IMR-90 (cell line): ENCODE measurements at regions not wholly inside any gene's neighbourhood (a gene's known extent, or its start where the extent isn't known, plus 50 kb on each side); places are given as distances from the start of the nearest gene placed in this dataset.

Experiments used
- ATAC-seq: fragments of 200-7000 bp; cut with Tn5 transposase; 2 replicates; pipeline ENCODE4 v1.9.1; 2020; ENCODE audit warnings: low read depth, mild to moderate bottlenecking, moderate library complexity
- BruUV-seq: library from RNA; stranded (reverse); fragments of 400-500 nt; replicated peaks from 2 replicates; lab custom pipeline; 2021; lab: Mats Ljungman, UMichigan
- CTCF ChIA-PET: fragments of 300-600 bp; formaldehyde crosslinking; extraction: SDS; loops from one replicate; lab custom pipeline; 2021; ENCODE audit warnings: antibody characterized with exemption; lab: Yijun Ruan, JAX
- POLR2A ChIA-PET: fragments of 300-600 bp; sonication (Branson Sonifier 250); formaldehyde crosslinking; loops from one replicate; lab custom pipeline; 2022; ENCODE audit warnings: antibody characterized with exemption; ENCODE audit not compliant: unreplicated experiment; lab: Charles Lee
- DNase-seq: peaks from one replicate; pipeline ENCODE4 v3.0.0; 2013
- H2AFZ ChIP-seq: replicated peaks from 2 replicates; pipeline ENCODE3; 2013; ENCODE audit warnings: low read length, mild to moderate bottlenecking; ENCODE audit not compliant: poor library complexity
- H2AK5ac ChIP-seq: 2 replicates; pipeline ENCODE4 v1.6.1; 2013; ENCODE audit warnings: low read depth, low read length, inconsistent platforms
- H2AK9ac ChIP-seq: replicated peaks from 2 replicates; pipeline ENCODE3; 2013; ENCODE audit warnings: mild to moderate bottlenecking, low read depth, low read length, moderate library complexity; ENCODE audit not compliant: poor library complexity
- H2BK120ac ChIP-seq: 2 replicates; pipeline ENCODE4 v1.6.1; 2013; ENCODE audit warnings: low read depth, low read length, inconsistent platforms
- H2BK15ac ChIP-seq: 3 replicates; pipeline ENCODE4 v1.6.1; 2013; ENCODE audit warnings: low read depth, low read length, inconsistent platforms
- H2BK20ac ChIP-seq: 2 replicates; pipeline ENCODE4 v1.6.1; 2013; ENCODE audit warnings: low read depth, mild to moderate bottlenecking, inconsistent platforms, low read length, moderate library complexity
- H2BK5ac ChIP-seq: 2 replicates; pipeline ENCODE4 v1.6.1; 2013; ENCODE audit warnings: mild to moderate bottlenecking, low read depth, low read length, inconsistent platforms; ENCODE audit not compliant: poor library complexity, severe bottlenecking
- H3K14ac ChIP-seq: replicated peaks from 2 replicates; pipeline ENCODE4 v1.6.1; 2013; ENCODE audit warnings: low read depth, low read length, inconsistent platforms
- H3K18ac ChIP-seq: 2 replicates; pipeline ENCODE4 v1.6.1; 2013; ENCODE audit warnings: low read depth, low read length, control low read depth
- H3K23ac ChIP-seq: 2 replicates; pipeline ENCODE4 v1.6.1; 2013; ENCODE audit warnings: low read depth, low read length, inconsistent platforms
- H3K27ac ChIP-seq: 2 replicates; pipeline ENCODE4 v1.5.1; 2013; ENCODE audit warnings: mild to moderate bottlenecking, control low read depth, low read length; ENCODE audit not compliant: insufficient read depth
- H3K27me3 ChIP-seq: 2 replicates; pipeline ENCODE4 v1.6.1; 2013; ENCODE audit warnings: low read length; ENCODE audit not compliant: control insufficient read depth, insufficient read depth
- H3K36me3 ChIP-seq: 2 replicates; pipeline ENCODE4 v1.6.1; 2013; ENCODE audit warnings: low read length, mixed read lengths; ENCODE audit not compliant: control insufficient read depth, insufficient read depth
- H3K4ac ChIP-seq: 2 replicates; pipeline ENCODE4 v1.6.1; 2013; ENCODE audit warnings: low read depth, low read length, inconsistent platforms
- H3K4me1 ChIP-seq: 2 replicates; pipeline ENCODE4 v1.6.1; 2013; ENCODE audit warnings: low read length, mixed read lengths; ENCODE audit not compliant: control insufficient read depth, insufficient read depth
- H3K4me2 ChIP-seq: 2 replicates; pipeline ENCODE4 v1.6.1; 2013; ENCODE audit warnings: low read depth, mild to moderate bottlenecking, control low read depth, low read length, moderate library complexity
- H3K4me3 ChIP-seq: 2 replicates; pipeline ENCODE4 v1.5.1; 2013; ENCODE audit warnings: low read depth, mild to moderate bottlenecking, control low read depth, low read length, moderate library complexity; ENCODE audit not compliant: insufficient read depth
- H3K56ac ChIP-seq: 2 replicates; pipeline ENCODE4 v1.6.1; 2013; ENCODE audit warnings: low read length, inconsistent platforms; ENCODE audit not compliant: insufficient read depth; ENCODE audit errors: extremely low read depth
- H3K79me1 ChIP-seq, 2 experiments: 2 replicates each; pipeline ENCODE4 v1.6.1; 2013; ENCODE audit warnings: low read length in 2 of 2, inconsistent platforms in 1 of 2, low read depth in 1 of 2
- H3K9ac ChIP-seq: 2 replicates; pipeline ENCODE4 v1.6.1; 2013; ENCODE audit warnings: low read depth, low read length, control low read depth
- H3K9me1 ChIP-seq: 2 replicates; pipeline ENCODE4 v1.6.1; 2013; ENCODE audit warnings: low read length, inconsistent platforms; ENCODE audit not compliant: insufficient read depth
- H3K9me3 ChIP-seq: 2 replicates; pipeline ENCODE4 v1.6.1; 2013; ENCODE audit warnings: low read length; ENCODE audit not compliant: control insufficient read depth, insufficient read depth
- H4K20me1 ChIP-seq: 2 replicates; pipeline ENCODE4 v1.6.1; 2013; ENCODE audit warnings: low read length, inconsistent platforms; ENCODE audit not compliant: insufficient read depth
- H4K5ac ChIP-seq: 2 replicates; pipeline ENCODE4 v1.6.1; 2013; ENCODE audit warnings: mild to moderate bottlenecking, low read depth, low read length, control low read depth
- H4K8ac ChIP-seq, 2 experiments: 2 replicates each; pipeline ENCODE4 v1.6.1; 2013; ENCODE audit warnings: low read depth in 2 of 2, low read length in 2 of 2, control low read depth in 1 of 2, inconsistent platforms in 1 of 2
- H4K91ac ChIP-seq: 2 replicates; pipeline ENCODE4 v1.6.1; 2013; ENCODE audit warnings: low read depth, low read length, inconsistent platforms; ENCODE audit not compliant: insufficient read depth
- BHLHE40 ChIP-seq: fragments of 150-350 bp; IDR thresholded peaks from 2 replicates; pipeline ENCODE4 v1.6.1; 2016; ENCODE audit warnings: mild to moderate bottlenecking, low read depth, low read length
- CEBPB ChIP-seq: IDR thresholded peaks from 2 replicates; pipeline ENCODE4 v1.6.1; 2012; ENCODE audit warnings: low read depth, low read length, improper control_type of control experiment
- CTCF ChIP-seq: conservative IDR thresholded peaks from 2 replicates; pipeline ENCODE4 v1.5.1; 2012; ENCODE audit warnings: mild to moderate bottlenecking, low read depth, low read length, improper control_type of control experiment
- MAFK ChIP-seq: IDR thresholded peaks from 2 replicates; pipeline ENCODE4 v1.6.1; 2012; ENCODE audit warnings: low read depth, low read length, improper control_type of control experiment
- MAZ ChIP-seq: IDR thresholded peaks from 2 replicates; pipeline ENCODE4 v1.6.1; 2012; ENCODE audit warnings: low read depth, mild to moderate bottlenecking, low read length, improper control_type of control experiment, moderate library complexity, borderline replicate concordance
- NFE2L2 ChIP-seq: fragments of 150-350 bp; IDR thresholded peaks from 2 replicates; pipeline ENCODE4 v1.6.1; 2016; ENCODE audit warnings: low read depth, mild to moderate bottlenecking, low read length
- RCOR1 ChIP-seq: IDR thresholded peaks from 2 replicates; pipeline ENCODE4 v1.6.1; 2012; ENCODE audit warnings: mild to moderate bottlenecking, low read length, improper control_type of control experiment; ENCODE audit not compliant: insufficient replicate concordance
- SMC3 ChIP-seq: fragments of 150-350 bp; IDR thresholded peaks from 2 replicates; pipeline ENCODE4 v1.6.1; 2016; ENCODE audit warnings: low read depth, mild to moderate bottlenecking, antibody characterized with exemption, low read length, moderate library complexity
- USF2 ChIP-seq: fragments of 150-350 bp; IDR thresholded peaks from 2 replicates; pipeline ENCODE4 v1.6.1; 2017; ENCODE audit warnings: mild to moderate bottlenecking, antibody characterized with exemption, low read length, low read depth
- WGBS, 2 experiments: methylation state at CpG; one replicate each; pipeline versions ENCODE4 v1.1.5 to v1.1.7; 2013; ENCODE audit warnings: missing lambda C conversion rate in 2 of 2; ENCODE audit not compliant: insufficient read length in 1 of 2; ENCODE audit errors: extremely low coverage in 2 of 2; 5-methylcytosine and 5-hydroxymethylcytosine counted together
- dilution Hi-C: fragments of 300-500 bp; cut with HindIII; formaldehyde crosslinking; loops from one replicate; pipeline ENCODE4 v1.14.3; 2018; ENCODE audit warnings: low sequenced_read_pairs; ENCODE audit not compliant: unreplicated experiment
- in situ Hi-C: fragments of 300-500 bp; cut with MboI; formaldehyde crosslinking; loops from 3 replicates; pipeline ENCODE4 v1.14.3; 2019; ENCODE audit warnings: low sequenced_read_pairs, inconsistent platforms, mixed read lengths
- intact Hi-C: fragments of 100-400 bp; cut with micrococcal nuclease; formaldehyde crosslinking; loops from 2 replicates; pipeline ENCODE4 v1.10.0; 2022

DNA sequence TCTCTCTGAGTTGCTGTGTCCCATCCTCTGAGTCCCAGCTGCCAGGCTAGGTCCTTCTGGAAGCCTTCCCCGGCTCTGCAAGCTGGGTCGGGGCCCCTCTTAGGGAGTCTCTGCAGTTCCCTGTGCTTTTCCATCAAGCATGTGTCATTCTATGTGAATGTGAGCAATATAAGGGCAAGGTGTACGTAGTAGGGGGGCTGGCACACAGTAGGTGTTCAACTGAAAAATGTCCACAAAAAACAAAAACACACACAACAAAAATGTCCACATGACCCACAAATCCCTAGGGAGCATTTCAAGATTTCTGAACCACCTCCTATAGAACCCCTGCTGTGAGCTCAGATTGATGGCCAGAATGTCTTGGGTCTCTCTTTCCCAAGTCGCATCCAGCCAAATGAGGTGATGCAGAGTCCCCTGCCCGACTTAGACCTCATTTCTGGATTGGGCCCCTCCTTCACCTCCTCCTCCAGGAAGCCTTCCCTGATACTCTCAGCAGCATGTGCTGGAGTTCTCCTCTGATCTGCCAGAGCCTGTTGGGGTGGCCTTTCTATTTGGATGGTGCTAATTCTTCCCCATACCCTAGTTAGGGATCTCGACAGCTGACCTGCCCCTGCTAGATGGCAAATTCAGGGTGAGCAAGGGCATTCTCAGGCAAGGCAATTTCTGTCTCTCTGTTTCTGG is 196.1 kb upstream of the LHX5 start:
- dilution Hi-C loops: no loop called here
- ChIA-PET POLR2A (no interaction called here), CTCF (no interaction called here)

More for the DNA sequence above, 196.1 kb upstream of the LHX5 start:
- no peaks in the 10 kb centered on the region for H3K9me3 ChIP-seq
- no peak overlapping the region for H3K9ac ChIP-seq
- H4K91ac ChIP-seq: no peak overlapping the region
- H3K4me2 ChIP-seq: no peak overlapping the region
- H3K79me1 ChIP-seq: no peaks in the 10 kb centered on the region
- H2BK120ac ChIP-seq: no peak overlapping the region
- H3K9me1 ChIP-seq: 0 out of 2 replicates have a peak, but pooled peaks cover 4% of the 10 kb centered on the region
- H2BK5ac ChIP-seq: no peak overlapping the region
- H2AK9ac ChIP-seq: no peak overlapping the region
- H3K4me1 ChIP-seq: no peaks in the 10 kb centered on the region
- no peak overlapping the region for H4K8ac ChIP-seq
- no CpG with 5 or more reads among the region's 6 CpGs for WGBS, 2 experiments
- no peak overlapping the region for H3K18ac ChIP-seq
- H3K4ac ChIP-seq: no peak overlapping the region
- no peak overlapping the region for H2BK15ac ChIP-seq
- no peak overlapping the region for H2AK5ac ChIP-seq
- no peak for ATAC-seq
- H4K20me1 ChIP-seq: no peaks in the 10 kb centered on the region
- H3K56ac ChIP-seq: no peak overlapping the region
- H4K5ac ChIP-seq: no peak overlapping the region
- intact Hi-C loops: no loop called here
- in situ Hi-C loops: no loop called here
- no peaks in the 10 kb centered on the region for H3K36me3 ChIP-seq
- H3K4me3 ChIP-seq: no peak overlapping the region
- no peak overlapping the region for H2AFZ ChIP-seq
- H3K27me3 ChIP-seq: peaks cover 23% of the 10 kb centered on the region
- H2BK20ac ChIP-seq: no peak overlapping the region
- BruUV-seq: no TSS peak
- H3K14ac ChIP-seq: no peak overlapping the region
- H3K27ac ChIP-seq: no peak overlapping the region
- no peak overlapping the region for H3K23ac ChIP-seq
- DNase-seq: no peak
- TF ChIP-seq CTCF: no peak
- no peak for TF ChIP-seq NFE2L2
- no peak for TF ChIP-seq USF2
- no peak for TF ChIP-seq MAFK
- no peak for TF ChIP-seq MAZ
- no peak for TF ChIP-seq CEBPB
- no peak for TF ChIP-seq SMC3
- no peak for TF ChIP-seq RCOR1
- no peak for TF ChIP-seq BHLHE40
